Neuron (in vitro differentiated cells): ENCODE measurements at regions not wholly inside any gene's neighbourhood (a gene's known extent, or its start where the extent isn't known, plus 50 kb on each side); places are given as distances from the start of the nearest gene placed in this dataset.

ENCODE experiments used
- H2AFZ ChIP-seq: one replicate; pipeline ENCODE4 v1.6.1; 2013; ENCODE audit warnings: low read depth, mild to moderate bottlenecking, inconsistent platforms, low read length, moderate library complexity
- H3K27me3 ChIP-seq: one replicate; pipeline ENCODE4 v1.6.1; 2013; ENCODE audit warnings: low read length; ENCODE audit not compliant: insufficient read depth
- H3K36me3 ChIP-seq: one replicate; pipeline ENCODE4 v1.6.1; 2013; ENCODE audit warnings: low read length; ENCODE audit not compliant: insufficient read depth
- H3K4me1 ChIP-seq: one replicate; pipeline ENCODE4 v1.6.1; 2013; ENCODE audit warnings: low read length; ENCODE audit not compliant: insufficient read depth
- H3K4me3 ChIP-seq: 2 replicates; pipeline ENCODE4 v1.5.1; 2013; ENCODE audit warnings: mild to moderate bottlenecking, low read length, moderate library complexity
- H3K9me3 ChIP-seq: one replicate; pipeline ENCODE4 v1.6.1; 2013; ENCODE audit warnings: low read length

GRCh38 chr2:220684099-220684498 is 888.0 kb downstream of the EPHA4 start:
- Histone ChIP-seq H3K4me3 (no peak overlapping the region), H3K4me1 (no peaks in the 10 kb centered on the region), H2AFZ (no peak overlapping the region), H3K36me3 (no peaks in the 10 kb centered on the region), H3K9me3 (no peaks in the 10 kb centered on the region), H3K27me3 (no peaks in the 10 kb centered on the region)

GRCh38 chr2:220687231-220687843 is 884.8 kb downstream of the EPHA4 start:
- no peaks in the 10 kb centered on the region for H3K9me3 ChIP-seq
- no peaks in the 10 kb centered on the region for H3K36me3 ChIP-seq
- H2AFZ ChIP-seq: no peak overlapping the region
- no peaks in the 10 kb centered on the region for H3K4me1 ChIP-seq
- no peak overlapping the region for H3K4me3 ChIP-seq
- no peaks in the 10 kb centered on the region for H3K27me3 ChIP-seq

GRCh38 chr2:220695397-220696279 is 876.5 kb downstream of the EPHA4 start:
- Histone ChIP-seq H3K4me1 (no peaks in the 10 kb centered on the region), H2AFZ (no peak overlapping the region), H3K9me3 (no peaks in the 10 kb centered on the region)

GRCh38 chr2:220696280-220696669 is 875.8 kb downstream of the EPHA4 start:
- H2AFZ ChIP-seq: no peak overlapping the region
- H3K27me3 ChIP-seq: no peaks in the 10 kb centered on the region
- no peaks in the 10 kb centered on the region for H3K36me3 ChIP-seq
- no peaks in the 10 kb centered on the region for H3K4me1 ChIP-seq
- H3K9me3 ChIP-seq: no peaks in the 10 kb centered on the region
- no peak overlapping the region for H3K4me3 ChIP-seq

More at GRCh38 chr2:220695397-220696279, 876.5 kb downstream of the EPHA4 start:
- Histone ChIP-seq H3K36me3 (no peaks in the 10 kb centered on the region), H3K27me3 (no peaks in the 10 kb centered on the region), H3K4me3 (no peak overlapping the region)

- Histone ChIP-seq H3K36me3 (no peaks in the 10 kb centered on the region), H3K27me3 (no peaks in the 10 kb centered on the region), H2AFZ (no peak overlapping the region), H3K4me3 (no peak overlapping the region), H3K9me3 (no peaks in the 10 kb centered on the region), H3K4me1 (no peaks in the 10 kb centered on the region)
Observed at GRCh38 chr2:220697011-220697410, 875.1 kb downstream of the EPHA4 start.

GRCh38 chr2:220701115-220701514 is 871.0 kb downstream of the EPHA4 start:
- H3K36me3 ChIP-seq: no peaks in the 10 kb centered on the region
- H3K27me3 ChIP-seq: no peaks in the 10 kb centered on the region
- no peaks in the 10 kb centered on the region for H3K9me3 ChIP-seq
- H3K4me1 ChIP-seq: peaks cover 8% of the 10 kb centered on the region
- H3K4me3 ChIP-seq: no peak overlapping the region
- no peak overlapping the region for H2AFZ ChIP-seq

GRCh38 chr2:220703279-220703678 is 868.8 kb downstream of the EPHA4 start:
- Histone ChIP-seq H3K27me3 (no peaks in the 10 kb centered on the region), H2AFZ (no peak overlapping the region), H3K4me1 (peaks cover 8% of the 10 kb centered on the region), H3K4me3 (no peak overlapping the region), H3K36me3 (no peaks in the 10 kb centered on the region), H3K9me3 (no peaks in the 10 kb centered on the region)

- Histone ChIP-seq H3K27me3 (no peaks in the 10 kb centered on the region), H3K9me3 (no peaks in the 10 kb centered on the region), H3K4me3 (no peak overlapping the region), H3K36me3 (no peaks in the 10 kb centered on the region), H3K4me1 (peaks cover 8% of the 10 kb centered on the region), H2AFZ (no peak overlapping the region)
Observed at GRCh38 chr2:220704081-220704480, 868.0 kb downstream of the EPHA4 start.

GRCh38 chr2:220704810-220705209 is 867.3 kb downstream of the EPHA4 start:
- H3K9me3 ChIP-seq: no peaks in the 10 kb centered on the region
- H2AFZ ChIP-seq: no peak overlapping the region
- no peak overlapping the region for H3K4me3 ChIP-seq

GRCh38 chr2:220705678-220706077 is 866.4 kb downstream of the EPHA4 start:
- Histone ChIP-seq H3K4me1 (peaks cover 17% of the 10 kb centered on the region), H3K4me3 (no peak overlapping the region)

More at GRCh38 chr2:220704810-220705209, 867.3 kb downstream of the EPHA4 start:
- Histone ChIP-seq H3K4me1 (peaks cover 14% of the 10 kb centered on the region), H3K27me3 (no peaks in the 10 kb centered on the region), H3K36me3 (no peaks in the 10 kb centered on the region)

GRCh38 chr2:220707261-220707660 is 864.8 kb downstream of the EPHA4 start:
- Histone ChIP-seq H3K27me3 (no peaks in the 10 kb centered on the region), H3K4me1 (peaks cover 17% of the 10 kb centered on the region), H3K9me3 (no peaks in the 10 kb centered on the region), H3K4me3 (no peak overlapping the region), H3K36me3 (no peaks in the 10 kb centered on the region), H2AFZ (no peak overlapping the region)

More at GRCh38 chr2:220705678-220706077, 866.4 kb downstream of the EPHA4 start:
- H3K36me3 ChIP-seq: no peaks in the 10 kb centered on the region
- H2AFZ ChIP-seq: no peak overlapping the region
- H3K9me3 ChIP-seq: no peaks in the 10 kb centered on the region
- no peaks in the 10 kb centered on the region for H3K27me3 ChIP-seq

GRCh38 chr2:220708366-220708765 is 863.7 kb downstream of the EPHA4 start:
- Histone ChIP-seq H2AFZ (no peak overlapping the region), H3K27me3 (no peaks in the 10 kb centered on the region), H3K9me3 (no peaks in the 10 kb centered on the region), H3K4me1 (peaks cover 9% of the 10 kb centered on the region), H3K4me3 (no peak overlapping the region), H3K36me3 (no peaks in the 10 kb centered on the region)

GRCh38 chr2:220717283-220717682 is 854.8 kb downstream of the EPHA4 start:
- no peak overlapping the region for H2AFZ ChIP-seq
- no peaks in the 10 kb centered on the region for H3K27me3 ChIP-seq
- H3K9me3 ChIP-seq: no peaks in the 10 kb centered on the region
- H3K36me3 ChIP-seq: no peaks in the 10 kb centered on the region
- no peaks in the 10 kb centered on the region for H3K4me1 ChIP-seq
- H3K4me3 ChIP-seq: no peak overlapping the region
